A673 (cell line): ENCODE measurements at regions not wholly inside any gene's neighbourhood (a gene's known extent, or its start where the extent isn't known, plus 50 kb on each side); places are given as distances from the start of the nearest gene placed in this dataset.

Experiments used
- BruUV-seq: library from RNA; stranded (reverse); fragments of 400-500 nt; replicated peaks from 2 replicates; lab custom pipeline; 2021; lab: Mats Ljungman, UMichigan
- CTCF ChIA-PET: fragments of 300-600 bp; sonication (Branson Sonifier 250); formaldehyde crosslinking; loops from one replicate; lab custom pipeline; 2022; ENCODE audit warnings: antibody characterized with exemption; lab: Charles Lee
- POLR2A ChIA-PET: fragments of 300-600 bp; sonication (Branson Sonifier 250); formaldehyde crosslinking; loops from one replicate; lab custom pipeline; 2022; ENCODE audit warnings: antibody characterized with exemption; ENCODE audit not compliant: low non-redundant PET; lab: Charles Lee
- DNase-seq: peaks from one replicate; pipeline ENCODE4 v3.0.0-alpha.2; 2015; ENCODE audit warnings: low spot score
- H3K27ac ChIP-seq: fragments of 200-600 bp; sonication (generic); 2 replicates; pipeline ENCODE4 v1.5.1; 2016; ENCODE audit warnings: mixed run types, low read depth, mild to moderate bottlenecking, mixed read lengths, antibody characterized with exemption, low read length; ENCODE audit not compliant: poor library complexity, severe bottlenecking
- H3K27me3 ChIP-seq: fragments of 200-600 bp; sonication (generic); replicated peaks from 2 replicates; pipeline ENCODE4 v1.6.1; 2017; ENCODE audit warnings: mixed run types, low read depth, mild to moderate bottlenecking, mixed read lengths, antibody characterized with exemption, low read length; ENCODE audit not compliant: insufficient read depth, poor library complexity
- H3K36me3 ChIP-seq: fragments of 200-600 bp; sonication (generic); 2 replicates; pipeline ENCODE4 v1.6.1; 2016; ENCODE audit warnings: mixed run types, mild to moderate bottlenecking, mixed read lengths, antibody characterized with exemption, low read length; ENCODE audit not compliant: insufficient read depth, poor library complexity, severe bottlenecking
- H3K4me1 ChIP-seq: fragments of 200-600 bp; sonication (generic); 2 replicates; pipeline ENCODE4 v1.6.1; 2017; ENCODE audit warnings: mixed run types, mild to moderate bottlenecking, mixed read lengths, antibody characterized with exemption, low read length; ENCODE audit not compliant: insufficient read depth, poor library complexity, severe bottlenecking
- H3K4me3 ChIP-seq: fragments of 200-600 bp; sonication (generic); 2 replicates; pipeline ENCODE4 v1.5.1; 2016; ENCODE audit warnings: low read depth, mixed run types, mild to moderate bottlenecking, mixed read lengths, low read length; ENCODE audit not compliant: poor library complexity, severe bottlenecking
- H3K9me3 ChIP-seq: fragments of 200-600 bp; sonication (generic); 2 replicates; pipeline ENCODE4 v1.6.1; 2016; ENCODE audit warnings: mixed run types, low read depth, mild to moderate bottlenecking, mixed read lengths, antibody characterized with exemption, low read length; ENCODE audit not compliant: poor library complexity, severe bottlenecking
- CTCF ChIP-seq: fragments of 300-800, 200-600 bp; sonication (generic); conservative IDR thresholded peaks from 2 replicates; pipeline ENCODE4 v1.5.1; 2017; ENCODE audit warnings: low read depth, mild to moderate bottlenecking, antibody characterized with exemption, low read length, moderate library complexity, mixed read lengths
- EZH2 ChIP-seq: fragments of 200-600 bp; sonication (generic); IDR thresholded peaks from 2 replicates; pipeline ENCODE4 v1.6.1; 2017; ENCODE audit warnings: borderline replicate concordance, low read depth, mild to moderate bottlenecking, mixed read lengths, antibody characterized with exemption, low read length; ENCODE audit not compliant: poor library complexity, severe bottlenecking
- intact Hi-C: fragments of 100-400 bp; cut with micrococcal nuclease; formaldehyde crosslinking; loops from one replicate; pipeline ENCODE4 v1.10.0; 2022; ENCODE audit not compliant: unreplicated experiment

DNA sequence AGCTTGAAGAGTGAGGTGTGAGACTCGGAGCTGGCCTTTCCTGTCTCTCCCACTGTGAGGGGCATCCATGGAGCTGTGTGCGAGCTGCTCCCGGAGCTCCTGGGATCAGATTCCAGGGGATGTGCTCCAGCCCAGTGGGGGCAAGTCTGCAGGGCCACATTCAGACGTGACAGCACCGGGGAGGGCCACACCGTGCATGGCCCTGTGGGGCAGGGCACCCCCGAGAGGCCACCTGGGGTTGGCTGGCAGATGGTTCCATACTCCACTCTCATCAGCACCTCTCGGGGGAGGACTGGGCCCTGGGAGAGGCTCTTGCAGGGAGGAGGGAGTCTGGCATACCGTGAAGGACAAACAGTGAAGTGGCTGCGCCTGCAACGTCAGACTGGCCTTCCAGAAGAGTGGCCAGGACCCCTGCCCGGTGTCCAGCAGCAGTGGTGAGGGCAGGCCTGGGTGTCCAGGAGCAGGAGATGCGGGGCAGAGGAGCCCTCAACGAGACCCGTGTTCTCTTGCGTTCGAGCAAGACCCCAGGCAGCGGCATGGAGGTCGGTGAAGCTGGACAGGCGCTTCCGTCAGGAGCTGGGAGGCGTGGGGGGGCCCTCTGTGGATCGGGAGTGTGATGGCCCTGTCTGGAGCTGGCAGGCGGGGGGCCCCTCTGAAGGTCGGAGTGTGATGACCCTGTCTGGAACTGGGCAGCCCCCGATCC lies 84.3 kb downstream of the ASB1 start:
- no peak overlapping the region for H3K4me3 ChIP-seq
- ChIA-PET CTCF (no interaction called here), POLR2A (no interaction called here)
- no peaks in the 10 kb centered on the region for H3K36me3 ChIP-seq
- BruUV-seq = no TSS peak
- no peak for DNase-seq
- intact Hi-C loops = no loop called here
- no peak overlapping the region for H3K27ac ChIP-seq
- H3K4me1 ChIP-seq = no peaks in the 10 kb centered on the region
- H3K27me3 ChIP-seq = peaks cover 7% of the 10 kb centered on the region
- no peaks in the 10 kb centered on the region for H3K9me3 ChIP-seq
- TF ChIP-seq EZH2 (no peak), CTCF (no peak)

DNA sequence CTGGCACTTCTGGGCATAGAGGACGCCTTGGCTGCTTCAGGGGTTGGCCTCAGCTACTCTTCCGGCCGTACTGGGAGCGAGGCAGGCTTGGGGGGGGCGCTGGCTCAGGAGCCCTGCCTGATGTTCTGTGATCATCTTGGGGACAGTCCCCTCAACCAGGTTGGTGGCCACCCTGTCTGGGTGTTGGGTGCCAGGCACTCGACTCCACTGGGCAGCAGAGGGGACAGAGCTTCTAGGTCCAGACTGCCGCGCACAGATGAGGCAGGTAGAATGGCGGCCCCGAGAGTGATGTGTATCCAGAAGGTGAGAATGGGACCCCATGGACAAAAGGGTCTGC lies 84.9 kb downstream of the ASB1 start:
- BruUV-seq = no TSS peak
- POLR2A ChIA-PET = no interaction called here
- Histone ChIP-seq H3K36me3 (no peaks in the 10 kb centered on the region), H3K9me3 (no peaks in the 10 kb centered on the region), H3K27me3 (peaks cover 8% of the 10 kb centered on the region), H3K4me1 (no peaks in the 10 kb centered on the region), H3K4me3 (no peak overlapping the region), H3K27ac (no peak overlapping the region)
- no peak for TF ChIP-seq CTCF
- TF ChIP-seq EZH2 = no peak
- CTCF ChIA-PET = no interaction called here
- no peak for DNase-seq
- intact Hi-C loops = no loop called here

DNA sequence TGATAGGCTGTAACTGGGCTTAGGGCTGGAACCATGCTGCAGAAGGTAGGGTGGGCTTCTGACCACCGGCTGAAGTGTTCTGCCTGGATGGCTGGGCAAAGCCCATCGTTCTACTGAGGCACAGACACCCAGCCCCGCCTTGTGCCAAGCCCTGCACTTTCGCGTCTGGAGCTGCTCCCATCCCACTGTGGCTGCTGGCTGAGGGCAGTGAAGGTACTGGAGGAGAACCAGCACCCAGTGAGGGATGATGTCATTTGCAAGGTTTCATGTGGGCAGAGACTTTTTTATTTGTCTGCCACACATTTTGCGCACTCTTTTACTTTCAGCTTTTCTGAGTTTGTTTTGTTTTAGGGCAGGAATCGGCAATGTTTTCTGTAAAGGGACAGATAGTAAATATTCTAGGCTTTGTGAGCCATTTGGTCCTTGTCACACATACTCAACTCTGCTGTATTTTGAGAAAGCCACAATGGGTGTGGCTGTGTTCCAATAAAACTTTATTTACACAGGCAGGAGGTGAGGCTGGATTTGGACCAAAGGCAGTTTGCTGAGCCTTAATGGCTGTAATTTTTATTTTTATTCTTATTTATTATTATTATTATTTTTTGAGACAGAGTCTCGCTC lies 85.6 kb downstream of the ASB1 start:
- Histone ChIP-seq H3K4me3 (no peak overlapping the region), H3K4me1 (no peaks in the 10 kb centered on the region), H3K27me3 (peaks cover 4% of the 10 kb centered on the region), H3K36me3 (no peaks in the 10 kb centered on the region), H3K27ac (no peak overlapping the region), H3K9me3 (peaks cover 6% of the 10 kb centered on the region)
- TF ChIP-seq CTCF (no peak), EZH2 (no peak)
- no TSS peak for BruUV-seq
- intact Hi-C loops = loop anchor here (2.0 kb wide), 1 partner anchor 272 kb away; no protein-coding TSS in a partner anchor
- DNase-seq = no peak
- CTCF ChIA-PET = no interaction called here
- POLR2A ChIA-PET = no interaction called here
